ENCODE measurements at regions not wholly inside any gene's neighbourhood (a gene's known extent, or its start where the extent isn't known, plus 50 kb on each side); places are given as distances from the start of the nearest gene placed in this dataset.

GRCh38 chr5:2375291-2375690 lies 376.2 kb downstream of the IRX2 start:
- H3K27me3 ChIP-seq (ENCODE audit: low read length) = no peaks in the 10 kb centered on the region
- CTCF ChIA-PET = no interaction called here
- no peak for ATAC-seq

GRCh38 chr5:2374703-2375102 lies 376.8 kb downstream of the IRX2 start:
- CTCF ChIA-PET = no interaction called here

More at GRCh38 chr5:2375291-2375690, 376.2 kb downstream of the IRX2 start:
- no peaks in the 10 kb centered on the region for H3F3A ChIP-seq (ENCODE audit: low read length, unreplicated experiment)
- BruUV-seq (replicated peaks) = no TSS peak
- H3K79me2 ChIP-seq (ENCODE audit: low read length) = no peaks in the 10 kb centered on the region
- H3K9ac ChIP-seq (ENCODE audit: low read length) = no peak overlapping the region
- H2AFZ ChIP-seq (ENCODE audit: low read length) = no peak overlapping the region
- TF ChIP-seq, protein P1, sequence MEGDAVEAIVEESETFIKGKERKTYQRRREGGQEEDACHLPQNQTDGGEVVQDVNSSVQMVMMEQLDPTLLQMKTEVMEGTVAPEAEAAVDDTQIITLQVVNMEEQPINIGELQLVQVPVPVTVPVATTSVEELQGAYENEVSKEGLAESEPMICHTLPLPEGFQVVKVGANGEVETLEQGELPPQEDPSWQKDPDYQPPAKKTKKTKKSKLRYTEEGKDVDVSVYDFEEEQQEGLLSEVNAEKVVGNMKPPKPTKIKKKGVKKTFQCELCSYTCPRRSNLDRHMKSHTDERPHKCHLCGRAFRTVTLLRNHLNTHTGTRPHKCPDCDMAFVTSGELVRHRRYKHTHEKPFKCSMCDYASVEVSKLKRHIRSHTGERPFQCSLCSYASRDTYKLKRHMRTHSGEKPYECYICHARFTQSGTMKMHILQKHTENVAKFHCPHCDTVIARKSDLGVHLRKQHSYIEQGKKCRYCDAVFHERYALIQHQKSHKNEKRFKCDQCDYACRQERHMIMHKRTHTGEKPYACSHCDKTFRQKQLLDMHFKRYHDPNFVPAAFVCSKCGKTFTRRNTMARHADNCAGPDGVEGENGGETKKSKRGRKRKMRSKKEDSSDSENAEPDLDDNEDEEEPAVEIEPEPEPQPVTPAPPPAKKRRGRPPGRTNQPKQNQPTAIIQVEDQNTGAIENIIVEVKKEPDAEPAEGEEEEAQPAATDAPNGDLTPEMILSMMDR (conservative IDR thresholded peaks at IDR 0.05; ENCODE audit: low read depth, low read length) = no peak
- TF ChIP-seq EZH2phosphoT487 (IDR thresholded peaks at IDR 0.05; ENCODE audit: borderline replicate concordance, low read length) = no peak
- TF ChIP-seq EZH2 (IDR thresholded peaks at IDR 0.05; ENCODE audit: low read length, unreplicated experiment) = no peak
- no peak for DNase-seq
- H3K9me3 ChIP-seq (ENCODE audit: low read length) = no peaks in the 10 kb centered on the region
- H4K20me1 ChIP-seq (ENCODE audit: low read length) = no peaks in the 10 kb centered on the region
- no peaks in the 10 kb centered on the region for H3K4me1 ChIP-seq (ENCODE audit: insufficient read depth, low read length)
- POLR2A ChIA-PET (ENCODE audit: unreplicated experiment) = no interaction called here
- H3K9me2 ChIP-seq (replicated peaks; ENCODE audit: low read length) = no peaks in the 10 kb centered on the region
- intact Hi-C loops (cut with micrococcal nuclease) = no loop called here
- no peak overlapping the region for H3K27ac ChIP-seq (ENCODE audit: low read length)
- H3K4me2 ChIP-seq (ENCODE audit: low read length) = no peak overlapping the region
- H3K36me3 ChIP-seq (ENCODE audit: low read depth, low read length) = no peaks in the 10 kb centered on the region
- no peak overlapping the region for H3K4me3 ChIP-seq (ENCODE audit: low read length)

DNA sequence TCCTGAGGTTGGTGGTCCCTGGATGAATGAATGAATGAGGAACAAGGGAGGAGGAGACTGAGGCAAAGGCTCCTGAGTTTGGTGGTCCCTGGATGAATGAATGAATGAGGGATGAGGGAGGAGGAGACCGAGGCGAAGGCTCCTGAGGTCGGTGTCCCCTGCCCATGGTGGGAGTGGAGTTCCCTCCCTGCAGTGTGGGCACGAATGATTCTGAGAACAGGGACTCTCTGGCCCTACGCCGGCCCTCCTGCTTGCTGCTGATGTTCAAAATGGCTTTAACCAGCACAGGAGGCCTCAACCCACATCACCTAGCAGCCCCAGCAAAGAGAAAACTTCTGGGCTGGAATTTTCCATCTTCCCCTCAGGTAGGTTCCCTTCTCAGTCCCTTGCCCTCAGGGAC lies 377.8 kb downstream of the IRX2 start:
- POLR2A ChIA-PET (ENCODE audit: unreplicated experiment) = no interaction called here
- BruUV-seq (replicated peaks) = no TSS peak
- DNase-seq (no peak), ATAC-seq (no peak)
- TF ChIP-seq EZH2phosphoT487 (IDR thresholded peaks at IDR 0.05; ENCODE audit: borderline replicate concordance, low read length) (no peak), EZH2 (IDR thresholded peaks at IDR 0.05; ENCODE audit: low read length, unreplicated experiment) (no peak)
- TF ChIP-seq, protein P1 (conservative IDR thresholded peaks at IDR 0.05; ENCODE audit: low read depth, low read length) = no peak
- Histone ChIP-seq H3K4me3 (ENCODE audit: low read length) (no peak overlapping the region), H4K20me1 (ENCODE audit: low read length) (no peaks in the 10 kb centered on the region), H3K9me2 (replicated peaks; ENCODE audit: low read length) (no peaks in the 10 kb centered on the region), H3K9ac (ENCODE audit: low read length) (no peak overlapping the region), H3F3A (ENCODE audit: low read length, unreplicated experiment) (no peaks in the 10 kb centered on the region), H3K4me1 (ENCODE audit: insufficient read depth, low read length) (no peaks in the 10 kb centered on the region), H3K36me3 (ENCODE audit: low read depth, low read length) (no peaks in the 10 kb centered on the region), H3K9me3 (ENCODE audit: low read length) (0 out of 2 replicates have a peak, but pooled peaks cover 5% of the 10 kb centered on the region), H3K27ac (ENCODE audit: low read length) (no peak overlapping the region), H3K79me2 (ENCODE audit: low read length) (no peaks in the 10 kb centered on the region), H3K27me3 (ENCODE audit: low read length) (no peaks in the 10 kb centered on the region), H2AFZ (ENCODE audit: low read length) (no peak overlapping the region), H3K4me2 (ENCODE audit: low read length) (no peak overlapping the region)
- CTCF ChIA-PET = no interaction called here
- intact Hi-C loops (cut with micrococcal nuclease) = no loop called here

More at GRCh38 chr5:2374703-2375102, 376.8 kb downstream of the IRX2 start:
- Histone ChIP-seq H3K9ac (ENCODE audit: low read length) (no peak overlapping the region), H3K27me3 (ENCODE audit: low read length) (no peaks in the 10 kb centered on the region), H4K20me1 (ENCODE audit: low read length) (no peaks in the 10 kb centered on the region), H3F3A (ENCODE audit: low read length, unreplicated experiment) (no peaks in the 10 kb centered on the region), H3K9me2 (replicated peaks; ENCODE audit: low read length) (no peaks in the 10 kb centered on the region), H3K4me3 (ENCODE audit: low read length) (no peak overlapping the region), H3K36me3 (ENCODE audit: low read depth, low read length) (no peaks in the 10 kb centered on the region), H3K4me2 (ENCODE audit: low read length) (no peak overlapping the region), H3K79me2 (ENCODE audit: low read length) (no peaks in the 10 kb centered on the region), H3K4me1 (ENCODE audit: insufficient read depth, low read length) (no peaks in the 10 kb centered on the region), H3K9me3 (ENCODE audit: low read length) (no peaks in the 10 kb centered on the region), H3K27ac (ENCODE audit: low read length) (no peak overlapping the region), H2AFZ (ENCODE audit: low read length) (no peak overlapping the region)
- DNase-seq = no peak
- BruUV-seq (replicated peaks) = no TSS peak
- POLR2A ChIA-PET (ENCODE audit: unreplicated experiment) = no interaction called here
- intact Hi-C loops (cut with micrococcal nuclease) = no loop called here
- ATAC-seq = no peak
- TF ChIP-seq, protein P1 (conservative IDR thresholded peaks at IDR 0.05; ENCODE audit: low read depth, low read length) = no peak
- TF ChIP-seq EZH2 (IDR thresholded peaks at IDR 0.05; ENCODE audit: low read length, unreplicated experiment) = no peak
- TF ChIP-seq EZH2phosphoT487 (IDR thresholded peaks at IDR 0.05; ENCODE audit: borderline replicate concordance, low read length) = no peak
